Left ventricle myocardium inferior (tissue), 1 donor: ENCODE measurements at regions not wholly inside any gene's neighbourhood (a gene's known extent, or its start where the extent isn't known, plus 50 kb on each side); places are given as distances from the start of the nearest gene placed in this dataset.

Experiments
- DNase-seq: peaks from one replicate; pipeline ENCODE4 v3.0.0-alpha.2; 2020
- H3K27ac ChIP-seq: fragments of 200-600 bp; replicated peaks from 2 replicates; pipeline ENCODE4 v1.8.0; 2021
- H3K27me3 ChIP-seq: fragments of 200-600 bp; 2 replicates; pipeline ENCODE4 v1.8.0; 2021; ENCODE audit warnings: low read depth
- H3K36me3 ChIP-seq: fragments of 200-600 bp; 2 replicates; pipeline ENCODE4 v1.8.0; 2021
- H3K4me1 ChIP-seq: fragments of 200-600 bp; 2 replicates; pipeline ENCODE4 v1.8.0; 2021
- H3K4me3 ChIP-seq: fragments of 200-600 bp; 2 replicates; pipeline ENCODE4 v1.8.0; 2021; ENCODE audit warnings: mild to moderate bottlenecking, moderate library complexity
- H3K9me3 ChIP-seq: fragments of 200-600 bp; replicated peaks from 2 replicates; pipeline ENCODE4 v1.8.0; 2021
- intact Hi-C: fragments of 100-400 bp; cut with micrococcal nuclease; formaldehyde crosslinking; loops from one replicate; pipeline ENCODE4 v1.11.0; 2022
- TF ChIP-seq, protein P1 (sequence below): fragments of 200-600 bp; IDR thresholded peaks from 2 replicates; pipeline ENCODE4 v1.8.0; 2021; ENCODE audit warnings: antibody characterized with exemption, mild to moderate bottlenecking, borderline replicate concordance
- donor health status: DM: no; HTN: yes; CAD: no; lungs with severe emphysema.

DNA sequence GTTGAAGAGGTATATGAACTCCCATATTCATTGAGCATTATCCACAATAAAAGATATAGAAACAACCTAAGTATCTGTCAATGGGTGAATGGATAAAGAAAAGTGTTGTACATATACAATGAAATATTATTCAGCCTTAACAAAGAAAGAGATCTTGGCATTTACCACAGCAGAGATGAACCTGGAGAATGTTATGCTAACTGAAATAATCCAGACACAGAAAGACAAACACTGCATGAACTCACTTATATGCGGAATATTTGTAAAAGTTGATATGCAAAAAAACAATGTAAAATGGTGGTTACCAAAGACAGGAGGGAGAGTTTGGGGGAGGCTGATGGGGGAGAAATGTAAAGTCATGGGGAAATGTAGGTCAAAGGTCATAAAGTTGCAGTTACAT is 278.7 kb downstream of the ZNF608 start:
- DNase-seq: no peak
- TF ChIP-seq, protein P1, sequence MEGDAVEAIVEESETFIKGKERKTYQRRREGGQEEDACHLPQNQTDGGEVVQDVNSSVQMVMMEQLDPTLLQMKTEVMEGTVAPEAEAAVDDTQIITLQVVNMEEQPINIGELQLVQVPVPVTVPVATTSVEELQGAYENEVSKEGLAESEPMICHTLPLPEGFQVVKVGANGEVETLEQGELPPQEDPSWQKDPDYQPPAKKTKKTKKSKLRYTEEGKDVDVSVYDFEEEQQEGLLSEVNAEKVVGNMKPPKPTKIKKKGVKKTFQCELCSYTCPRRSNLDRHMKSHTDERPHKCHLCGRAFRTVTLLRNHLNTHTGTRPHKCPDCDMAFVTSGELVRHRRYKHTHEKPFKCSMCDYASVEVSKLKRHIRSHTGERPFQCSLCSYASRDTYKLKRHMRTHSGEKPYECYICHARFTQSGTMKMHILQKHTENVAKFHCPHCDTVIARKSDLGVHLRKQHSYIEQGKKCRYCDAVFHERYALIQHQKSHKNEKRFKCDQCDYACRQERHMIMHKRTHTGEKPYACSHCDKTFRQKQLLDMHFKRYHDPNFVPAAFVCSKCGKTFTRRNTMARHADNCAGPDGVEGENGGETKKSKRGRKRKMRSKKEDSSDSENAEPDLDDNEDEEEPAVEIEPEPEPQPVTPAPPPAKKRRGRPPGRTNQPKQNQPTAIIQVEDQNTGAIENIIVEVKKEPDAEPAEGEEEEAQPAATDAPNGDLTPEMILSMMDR: no peak
- Histone ChIP-seq H3K4me1 (peaks cover 4% of the 10 kb centered on the region), H3K36me3 (no peaks in the 10 kb centered on the region), H3K27me3 (no peaks in the 10 kb centered on the region), H3K4me3 (no peak overlapping the region), H3K9me3 (no peaks in the 10 kb centered on the region), H3K27ac (no peak overlapping the region)
- intact Hi-C loops: no loop called here

DNA sequence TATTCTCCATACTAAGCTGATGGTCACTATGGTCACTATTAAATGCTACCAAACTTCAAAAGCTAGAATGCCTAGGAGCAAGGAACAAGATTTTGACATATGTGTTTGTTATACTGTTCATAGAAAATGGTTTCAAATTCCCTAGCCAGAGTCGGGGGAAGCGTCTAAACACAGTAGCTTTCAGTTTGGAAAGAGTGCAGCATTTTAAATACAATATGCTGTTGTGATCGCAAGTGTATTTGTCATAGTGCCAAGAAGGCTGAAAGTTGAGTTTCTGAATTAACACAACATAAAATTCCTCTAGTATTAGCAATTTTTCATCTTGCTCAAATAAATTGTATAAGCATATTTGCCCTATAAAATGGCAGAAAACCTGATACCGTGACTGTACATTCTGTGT is 280.4 kb downstream of the ZNF608 start:
- Histone ChIP-seq H3K27ac (no peak overlapping the region), H3K4me1 (peaks cover 14% of the 10 kb centered on the region), H3K27me3 (no peaks in the 10 kb centered on the region), H3K9me3 (no peaks in the 10 kb centered on the region), H3K4me3 (no peak overlapping the region), H3K36me3 (no peaks in the 10 kb centered on the region)
- intact Hi-C loops: no loop called here
- TF ChIP-seq, protein P1: no peak
- DNase-seq: no peak

DNA sequence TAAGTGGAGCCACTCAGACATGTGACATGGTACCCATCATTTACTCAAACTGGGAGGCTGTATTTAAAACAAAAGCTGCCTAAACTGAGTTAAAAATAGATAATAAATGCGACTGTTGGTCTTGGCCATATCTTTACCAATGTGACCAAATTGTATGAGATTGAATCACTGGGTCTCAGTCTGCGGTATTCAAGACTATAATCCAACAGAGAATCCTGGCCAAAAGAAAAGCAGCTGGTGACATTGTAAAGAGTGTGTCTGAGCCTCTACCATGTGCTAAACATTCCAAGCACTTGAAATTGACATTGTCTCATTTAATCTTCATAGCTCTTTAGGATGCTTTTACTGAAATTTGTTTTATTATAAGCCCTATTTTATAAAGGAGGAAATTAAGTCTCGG is 282.6 kb downstream of the ZNF608 start:
- Histone ChIP-seq H3K4me1 (peaks cover 19% of the 10 kb centered on the region), H3K4me3 (no peak overlapping the region), H3K27me3 (no peaks in the 10 kb centered on the region), H3K9me3 (no peaks in the 10 kb centered on the region), H3K27ac (no peak overlapping the region), H3K36me3 (no peaks in the 10 kb centered on the region)
- TF ChIP-seq, protein P1: no peak
- intact Hi-C loops: no loop called here
- DNase-seq: no peak

DNA sequence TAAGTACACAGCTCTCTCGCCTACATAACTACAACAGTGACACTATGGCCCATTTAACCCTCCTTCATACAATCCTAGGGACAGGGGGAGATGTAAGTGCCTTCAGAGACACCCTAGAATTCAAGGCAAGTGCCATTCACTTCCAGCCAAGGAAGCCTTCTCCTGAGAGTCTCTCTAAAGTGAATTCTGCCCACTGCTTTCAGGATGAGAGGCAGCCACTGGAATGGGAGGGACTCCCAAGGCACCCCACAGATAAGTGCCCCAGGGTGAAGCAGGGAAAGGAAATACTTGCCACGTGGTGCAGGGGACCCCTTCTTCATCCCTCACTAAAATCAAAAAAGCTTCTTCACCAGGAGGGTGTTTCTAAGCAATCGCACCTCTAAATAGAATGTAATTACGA is 283.7 kb downstream of the ZNF608 start:
- no peak for DNase-seq
- no peaks in the 10 kb centered on the region for H3K27me3 ChIP-seq
- no peaks in the 10 kb centered on the region for H3K36me3 ChIP-seq
- TF ChIP-seq, protein P1: no peak
- intact Hi-C loops: no loop called here
- no peak overlapping the region for H3K4me3 ChIP-seq
- H3K27ac ChIP-seq: no peak overlapping the region
- peaks cover 19% of the 10 kb centered on the region for H3K4me1 ChIP-seq
- no peaks in the 10 kb centered on the region for H3K9me3 ChIP-seq

DNA sequence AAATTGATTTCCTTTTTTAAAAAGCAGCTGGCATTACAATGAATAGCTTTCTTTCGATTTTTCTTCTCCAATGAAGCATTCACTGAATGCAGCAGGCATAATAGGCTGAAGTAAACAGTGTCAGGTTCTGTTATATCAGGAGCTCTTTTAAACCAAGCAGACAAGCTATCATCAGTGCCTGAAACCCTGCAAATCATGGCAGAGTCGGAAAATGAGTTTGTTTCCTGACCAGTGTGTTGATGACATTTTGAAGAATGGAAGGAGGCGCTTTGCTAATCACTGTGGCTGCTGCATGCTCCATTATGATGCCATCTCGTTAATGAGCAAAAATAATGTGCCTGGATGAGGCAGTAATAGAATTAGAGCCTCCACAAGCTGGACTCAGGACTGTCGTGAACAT is 284.5 kb downstream of the ZNF608 start:
- no peaks in the 10 kb centered on the region for H3K27me3 ChIP-seq
- no peak for DNase-seq
- TF ChIP-seq, protein P1: no peak
- intact Hi-C loops: no loop called here
- H3K27ac ChIP-seq: no peak overlapping the region
- no peaks in the 10 kb centered on the region for H3K36me3 ChIP-seq
- no peak overlapping the region for H3K4me3 ChIP-seq
- no peaks in the 10 kb centered on the region for H3K9me3 ChIP-seq
- H3K4me1 ChIP-seq: peaks cover 19% of the 10 kb centered on the region

DNA sequence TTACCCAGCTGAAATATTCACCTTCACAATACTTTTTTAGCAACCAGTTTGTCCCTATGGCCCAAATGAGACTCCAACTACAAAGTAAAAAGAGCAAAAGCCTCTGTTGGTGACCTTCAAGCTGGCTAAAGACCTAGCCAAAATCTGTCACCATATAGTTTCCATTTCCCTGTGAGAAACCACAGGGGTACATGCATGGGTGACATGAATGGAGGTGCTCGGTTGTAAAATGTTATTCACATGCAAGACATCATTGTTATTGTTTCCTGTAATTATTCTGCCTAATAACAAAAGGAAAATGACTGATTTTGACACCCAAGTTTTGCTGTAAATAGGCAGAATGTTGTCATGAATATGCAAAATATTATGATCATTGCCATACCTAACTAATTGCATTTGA is 285.3 kb downstream of the ZNF608 start:
- intact Hi-C loops: no loop called here

More for the DNA sequence above, 285.3 kb downstream of the ZNF608 start:
- no peaks in the 10 kb centered on the region for H3K36me3 ChIP-seq
- H3K4me1 ChIP-seq: peaks cover 19% of the 10 kb centered on the region
- DNase-seq: no peak
- no peak overlapping the region for H3K27ac ChIP-seq
- H3K4me3 ChIP-seq: no peak overlapping the region
- H3K27me3 ChIP-seq: no peaks in the 10 kb centered on the region
- no peaks in the 10 kb centered on the region for H3K9me3 ChIP-seq
- TF ChIP-seq, protein P1: no peak
